ENCODE measurements at regions not wholly inside any gene's neighbourhood (a gene's known extent, or its start where the extent isn't known, plus 50 kb on each side); places are given as distances from the start of the nearest gene placed in this dataset.

DNA sequence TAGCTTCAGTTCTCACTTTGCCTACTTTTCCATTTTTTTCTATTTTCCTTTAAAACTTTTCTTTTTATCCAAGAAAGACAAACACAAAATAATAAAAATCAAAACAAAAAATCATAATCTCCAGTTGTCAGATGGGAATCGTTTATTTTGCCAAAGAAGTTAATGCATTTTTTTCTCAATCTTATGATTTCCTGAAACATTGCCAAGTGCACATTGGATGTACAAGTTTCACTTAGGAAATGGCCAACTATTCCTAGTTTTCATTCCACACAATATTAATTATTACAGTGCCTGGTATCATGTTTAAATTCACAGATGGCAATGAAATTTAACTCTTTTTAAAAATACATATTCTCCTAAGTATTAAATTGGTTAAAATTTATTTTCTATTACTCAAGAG lies 1050.5 kb downstream of the TTLL7 start:
- TF ChIP-seq, protein P1, sequence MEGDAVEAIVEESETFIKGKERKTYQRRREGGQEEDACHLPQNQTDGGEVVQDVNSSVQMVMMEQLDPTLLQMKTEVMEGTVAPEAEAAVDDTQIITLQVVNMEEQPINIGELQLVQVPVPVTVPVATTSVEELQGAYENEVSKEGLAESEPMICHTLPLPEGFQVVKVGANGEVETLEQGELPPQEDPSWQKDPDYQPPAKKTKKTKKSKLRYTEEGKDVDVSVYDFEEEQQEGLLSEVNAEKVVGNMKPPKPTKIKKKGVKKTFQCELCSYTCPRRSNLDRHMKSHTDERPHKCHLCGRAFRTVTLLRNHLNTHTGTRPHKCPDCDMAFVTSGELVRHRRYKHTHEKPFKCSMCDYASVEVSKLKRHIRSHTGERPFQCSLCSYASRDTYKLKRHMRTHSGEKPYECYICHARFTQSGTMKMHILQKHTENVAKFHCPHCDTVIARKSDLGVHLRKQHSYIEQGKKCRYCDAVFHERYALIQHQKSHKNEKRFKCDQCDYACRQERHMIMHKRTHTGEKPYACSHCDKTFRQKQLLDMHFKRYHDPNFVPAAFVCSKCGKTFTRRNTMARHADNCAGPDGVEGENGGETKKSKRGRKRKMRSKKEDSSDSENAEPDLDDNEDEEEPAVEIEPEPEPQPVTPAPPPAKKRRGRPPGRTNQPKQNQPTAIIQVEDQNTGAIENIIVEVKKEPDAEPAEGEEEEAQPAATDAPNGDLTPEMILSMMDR (IDR thresholded peaks at IDR 0.05; ENCODE audit: low read depth, low read length), result no peak
- TF ChIP-seq, protein P2, sequence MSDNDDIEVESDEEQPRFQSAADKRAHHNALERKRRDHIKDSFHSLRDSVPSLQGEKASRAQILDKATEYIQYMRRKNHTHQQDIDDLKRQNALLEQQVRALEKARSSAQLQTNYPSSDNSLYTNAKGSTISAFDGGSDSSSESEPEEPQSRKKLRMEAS (IDR thresholded peaks at IDR 0.05; ENCODE audit: low read depth, low read length), result no peak
- TF ChIP-seq POLR2A (IDR thresholded peaks at IDR 0.05; ENCODE audit: extremely low read depth, insufficient read length) (no peak), MYC (IDR thresholded peaks at IDR 0.05; ENCODE audit: low read depth, low read length) (no peak)

All from NB4 (cell line).